Transverse colon (tissue), 4 donors: ENCODE measurements at regions not wholly inside any gene's neighbourhood (a gene's known extent, or its start where the extent isn't known, plus 50 kb on each side); places are given as distances from the start of the nearest gene placed in this dataset.

Source experiments
- CTCF ChIP-seq, 5 experiments: fragments of 200-600 bp in 3 of 5; fragments of 450-650 bp in 2 of 5; sonication (generic) in 3 of 5; IDR thresholded peaks; 1 replicate in 2 of 5; 2 replicates in 3 of 5; pipeline ENCODE4 v1.5.1; 2016 to 2017; ENCODE audit warnings: antibody characterized with exemption in 5 of 5, inconsistent platforms in 3 of 5, mild to moderate bottlenecking in 2 of 5, moderate library complexity in 1 of 5
- EP300 ChIP-seq: sonication (generic); formaldehyde crosslinking; IDR thresholded peaks from one replicate; pipeline ENCODE4 v1.6.1; 2017; ENCODE audit warnings: antibody characterized with exemption, low read depth
- POLR2A ChIP-seq: fragments of 450-650 bp; IDR thresholded peaks from one replicate; pipeline ENCODE4 v1.6.1; 2016; ENCODE audit warnings: antibody characterized with exemption, mild to moderate bottlenecking, moderate library complexity
- POLR2AphosphoS5 ChIP-seq, 3 donors: sonication (generic); formaldehyde crosslinking; IDR thresholded peaks; one replicate each; pipeline ENCODE4 v1.6.1; 2016; ENCODE audit warnings: antibody characterized with exemption in 3 of 3

- TF ChIP-seq CTCF (IDR thresholded peaks at IDR 0.05) (no peak), POLR2A (no peak), POLR2AphosphoS5 (IDR thresholded peaks at IDR 0.05) (no peak), EP300 (no peak)
Measured at GRCh38 chr10:10532826-10533225, 484.8 kb upstream of the CELF2 start.
